ENCODE measurements at regions not wholly inside any gene's neighbourhood (a gene's known extent, or its start where the extent isn't known, plus 50 kb on each side); places are given as distances from the start of the nearest gene placed in this dataset.

DNA sequence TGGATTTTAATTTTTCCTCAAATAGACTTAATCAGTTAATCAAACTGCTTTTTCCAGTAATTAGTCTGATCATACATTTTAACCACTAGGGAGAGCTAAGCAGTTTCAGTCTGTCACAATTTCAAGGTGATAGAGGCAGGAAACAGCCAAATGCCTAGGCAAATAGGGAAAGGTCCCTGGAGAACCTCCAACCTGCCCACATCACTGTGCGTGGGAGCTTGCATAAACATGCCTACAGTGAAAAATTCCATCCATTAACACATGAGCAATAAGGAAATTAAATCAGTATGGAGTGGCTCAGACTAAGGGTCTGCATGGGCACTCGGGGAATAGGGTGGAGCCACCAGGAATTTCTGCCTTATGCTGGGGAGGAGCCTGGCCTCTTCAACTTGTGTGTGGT, 74.6 kb downstream of the AASDHPPT start:
- ATAC-seq = no peak
- TF ChIP-seq, protein P1, sequence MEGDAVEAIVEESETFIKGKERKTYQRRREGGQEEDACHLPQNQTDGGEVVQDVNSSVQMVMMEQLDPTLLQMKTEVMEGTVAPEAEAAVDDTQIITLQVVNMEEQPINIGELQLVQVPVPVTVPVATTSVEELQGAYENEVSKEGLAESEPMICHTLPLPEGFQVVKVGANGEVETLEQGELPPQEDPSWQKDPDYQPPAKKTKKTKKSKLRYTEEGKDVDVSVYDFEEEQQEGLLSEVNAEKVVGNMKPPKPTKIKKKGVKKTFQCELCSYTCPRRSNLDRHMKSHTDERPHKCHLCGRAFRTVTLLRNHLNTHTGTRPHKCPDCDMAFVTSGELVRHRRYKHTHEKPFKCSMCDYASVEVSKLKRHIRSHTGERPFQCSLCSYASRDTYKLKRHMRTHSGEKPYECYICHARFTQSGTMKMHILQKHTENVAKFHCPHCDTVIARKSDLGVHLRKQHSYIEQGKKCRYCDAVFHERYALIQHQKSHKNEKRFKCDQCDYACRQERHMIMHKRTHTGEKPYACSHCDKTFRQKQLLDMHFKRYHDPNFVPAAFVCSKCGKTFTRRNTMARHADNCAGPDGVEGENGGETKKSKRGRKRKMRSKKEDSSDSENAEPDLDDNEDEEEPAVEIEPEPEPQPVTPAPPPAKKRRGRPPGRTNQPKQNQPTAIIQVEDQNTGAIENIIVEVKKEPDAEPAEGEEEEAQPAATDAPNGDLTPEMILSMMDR (IDR thresholded peaks at IDR 0.05) = no peak
- Histone ChIP-seq H3K4me1 (ENCODE audit: low read depth) (no peaks in the 10 kb centered on the region), H3K9me3 (peaks cover 2% of the 10 kb centered on the region), H3K4me3 (no peak overlapping the region), H3K36me3 (ENCODE audit: low read depth) (no peaks in the 10 kb centered on the region)
- intact Hi-C loops (cut with DNase I, micrococcal nuclease) = no loop called here
- no peak for DNase-seq

DNA sequence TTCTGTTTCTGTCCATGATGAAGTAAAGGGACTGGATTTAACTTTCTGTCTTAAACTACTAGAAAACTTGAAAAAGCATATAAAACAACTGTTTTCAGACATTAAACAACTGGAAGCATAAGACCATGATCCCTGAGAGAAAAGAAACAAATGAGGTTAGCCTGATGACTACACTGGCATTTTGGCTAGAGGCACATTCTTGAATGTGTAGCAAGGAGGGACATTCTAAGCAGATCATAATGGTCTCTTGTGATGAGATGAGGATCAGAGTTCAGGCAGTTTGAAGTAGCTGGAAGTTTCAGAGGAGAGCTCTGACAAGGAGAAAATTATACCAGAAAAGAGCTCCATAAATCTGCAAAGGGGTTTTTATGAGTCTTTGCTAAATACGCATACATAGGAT, 75.4 kb downstream of the AASDHPPT start:
- TF ChIP-seq, protein P1 (IDR thresholded peaks at IDR 0.05) = no peak
- intact Hi-C loops (cut with DNase I, micrococcal nuclease) = no loop called here

DNA sequence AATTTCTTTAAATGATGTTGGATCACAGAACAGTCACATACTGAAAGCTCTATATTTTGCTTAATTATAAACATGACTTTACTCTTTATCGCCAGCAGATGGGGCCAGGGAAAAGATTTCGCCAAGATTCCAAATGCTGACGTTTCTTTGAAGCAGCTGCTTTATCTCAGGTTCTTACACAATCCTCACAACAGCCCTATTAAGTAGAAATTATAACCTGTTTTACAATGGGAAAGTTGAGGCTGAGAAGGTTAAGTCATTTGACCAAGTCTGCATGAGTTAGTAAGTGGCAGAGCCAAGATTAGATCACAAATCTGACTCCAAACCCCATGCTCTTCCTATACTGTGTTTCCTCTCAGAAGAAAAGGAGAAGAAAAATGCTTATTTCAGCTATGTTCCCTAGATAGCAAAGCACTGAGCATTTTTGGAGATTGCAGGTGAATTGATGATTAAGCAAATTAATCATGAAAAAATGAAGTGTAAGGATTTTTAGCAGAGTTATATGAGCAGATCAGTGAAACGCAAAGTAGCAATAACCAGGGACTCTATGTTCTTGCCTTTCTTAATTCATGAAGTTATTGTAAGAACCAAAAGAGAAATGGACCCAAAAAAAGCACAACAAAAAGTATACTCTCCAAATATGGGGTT, 79.0 kb downstream of the AASDHPPT start:
- no peak overlapping the region for H3K4me3 ChIP-seq
- ATAC-seq (peak; percentile 41), DNase-seq (peak in 1 of 3 donors; percentile 10)
- peaks cover under 1% of the 10 kb centered on the region for H3K9me3 ChIP-seq
- no peaks in the 10 kb centered on the region for H3K36me3 ChIP-seq (ENCODE audit: low read depth)
- H3K4me1 ChIP-seq (ENCODE audit: low read depth) = no peaks in the 10 kb centered on the region
- TF ChIP-seq, protein P1 (IDR thresholded peaks at IDR 0.05) = no peak
- intact Hi-C loops (cut with DNase I, micrococcal nuclease) = no loop called here

More for the DNA sequence above, 75.4 kb downstream of the AASDHPPT start:
- no peak for DNase-seq
- Histone ChIP-seq H3K36me3 (ENCODE audit: low read depth) (no peaks in the 10 kb centered on the region), H3K4me1 (ENCODE audit: low read depth) (no peaks in the 10 kb centered on the region), H3K9me3 (no peaks in the 10 kb centered on the region), H3K4me3 (no peak overlapping the region)
- no peak for ATAC-seq

DNA sequence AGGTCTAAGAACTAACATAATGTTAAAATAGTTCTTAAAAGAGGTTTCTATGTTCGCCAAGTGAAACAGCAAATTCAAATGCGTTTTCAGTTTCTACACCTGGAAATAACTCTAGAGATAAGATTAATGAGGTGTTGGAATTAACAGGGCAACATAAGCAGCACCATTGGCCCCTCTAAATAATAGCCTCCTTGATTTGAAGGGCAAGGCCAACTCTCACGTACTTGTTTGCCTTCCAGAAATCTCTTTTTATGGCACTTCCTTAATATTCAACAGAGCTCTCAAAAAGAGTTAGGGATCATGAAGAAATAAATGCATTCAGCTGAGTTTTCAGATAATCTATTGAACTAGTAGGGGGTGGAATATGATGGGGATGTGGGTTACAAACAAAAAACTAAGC, 80.9 kb downstream of the AASDHPPT start:
- H3K9me3 ChIP-seq = peaks cover 4% of the 10 kb centered on the region
- ATAC-seq = no peak
- H3K36me3 ChIP-seq (ENCODE audit: low read depth) = no peaks in the 10 kb centered on the region
- no peaks in the 10 kb centered on the region for H3K4me1 ChIP-seq (ENCODE audit: low read depth)
- no peak overlapping the region for H3K4me3 ChIP-seq
- no peak for DNase-seq
- intact Hi-C loops (cut with DNase I, micrococcal nuclease) = no loop called here
- TF ChIP-seq, protein P1 (IDR thresholded peaks at IDR 0.05) = no peak

DNA sequence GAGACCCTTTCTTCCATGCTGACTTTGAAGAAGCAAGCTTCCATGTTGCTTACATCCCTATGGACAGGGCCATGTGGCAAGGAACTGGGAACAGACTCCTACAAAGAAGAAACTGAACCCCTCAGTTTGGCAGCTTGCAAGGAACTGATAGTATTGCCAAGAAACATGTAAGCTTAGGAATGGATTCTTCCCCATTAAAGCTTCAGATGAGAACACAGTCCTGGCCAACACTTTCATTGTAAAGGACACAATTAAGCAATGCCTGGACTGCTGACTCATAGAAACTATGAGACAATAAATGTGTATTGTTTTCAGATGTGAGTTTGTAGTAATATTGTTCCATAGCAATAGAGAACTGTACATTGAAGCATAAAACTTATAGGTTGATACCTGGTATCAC, 82.4 kb downstream of the AASDHPPT start:
- Histone ChIP-seq H3K4me3 (no peak overlapping the region), H3K9me3 (peaks cover 4% of the 10 kb centered on the region), H3K36me3 (ENCODE audit: low read depth) (no peaks in the 10 kb centered on the region), H3K4me1 (ENCODE audit: low read depth) (no peaks in the 10 kb centered on the region)
- TF ChIP-seq, protein P1 (IDR thresholded peaks at IDR 0.05) = no peak
- ATAC-seq = no peak
- no peak for DNase-seq
- intact Hi-C loops (cut with DNase I, micrococcal nuclease) = no loop called here

DNA sequence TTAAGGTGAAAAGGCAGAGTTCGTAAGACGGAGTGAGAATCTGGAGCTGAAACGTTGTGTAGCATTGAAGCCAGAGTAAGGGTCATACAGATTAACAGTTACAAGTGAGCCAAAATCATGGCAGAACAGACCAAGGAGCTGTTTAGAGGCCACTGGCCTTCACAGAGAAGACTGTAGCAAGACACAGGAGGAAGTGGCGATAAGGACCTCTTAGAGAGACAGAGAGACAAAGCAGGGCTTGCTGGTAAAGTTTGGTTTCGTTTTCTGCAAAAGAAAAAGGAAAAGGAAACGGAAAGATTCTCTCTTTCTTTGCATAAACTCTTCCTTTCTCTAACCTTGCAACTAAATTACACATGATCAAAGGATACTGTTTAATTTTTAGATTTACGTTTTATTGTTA, 83.0 kb downstream of the AASDHPPT start:
- ATAC-seq (no peak), DNase-seq (no peak)
- Histone ChIP-seq H3K4me3 (no peak overlapping the region), H3K4me1 (ENCODE audit: low read depth) (no peaks in the 10 kb centered on the region), H3K9me3 (peaks cover 5% of the 10 kb centered on the region), H3K36me3 (ENCODE audit: low read depth) (no peaks in the 10 kb centered on the region)
- TF ChIP-seq, protein P1 (IDR thresholded peaks at IDR 0.05) = no peak
- intact Hi-C loops (cut with DNase I, micrococcal nuclease) = no loop called here

Measured in mucosa of descending colon (tissue), 3 donors.